ENCODE measurements at regions not wholly inside any gene's neighbourhood (a gene's known extent, or its start where the extent isn't known, plus 50 kb on each side); places are given as distances from the start of the nearest gene placed in this dataset.
A peak's percentile ranks its signal among the peaks of the same experiment; 100 is the strongest.
"Not testable (repeated sequence)": the region's sequence is repeated elsewhere in the genome, so short reads cannot be mapped to it uniquely, and the experiment has no call there.

GRCh38 chr5:32534041-32534440 lies 51.3 kb upstream of the SUB1 start:
- DNase-seq = no peak

DNA sequence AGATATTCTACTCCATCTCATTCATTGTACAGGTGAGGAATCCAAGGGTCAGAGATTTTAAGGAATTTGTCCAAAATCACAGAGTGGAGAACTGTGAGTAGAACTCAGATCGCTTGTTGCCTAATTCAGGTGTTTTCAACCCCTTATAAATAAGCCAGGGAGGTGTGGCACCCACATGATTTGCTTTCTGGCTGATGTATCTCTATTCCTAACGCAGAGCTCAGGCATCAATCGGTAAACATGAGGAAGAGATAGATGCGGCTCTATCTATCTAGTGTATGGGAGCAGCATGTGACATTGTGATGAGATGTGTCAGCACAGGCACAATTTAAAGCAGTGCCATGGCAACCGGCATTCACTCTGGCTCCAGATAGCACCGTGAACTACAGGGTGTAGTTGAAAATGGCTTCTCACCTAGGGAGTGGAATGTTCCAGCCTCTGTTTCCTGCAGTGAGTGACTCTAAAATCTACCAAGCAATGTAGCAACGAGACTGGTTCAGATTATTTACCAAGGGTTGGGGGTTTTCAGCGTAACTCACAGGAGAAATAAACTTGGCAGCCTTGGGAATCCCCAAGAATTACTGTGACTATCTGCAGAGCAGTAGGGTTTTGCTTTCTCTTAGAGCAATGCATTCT lies 53.4 kb upstream of the SUB1 start:
- DNase-seq = peak; percentile 58

DNA sequence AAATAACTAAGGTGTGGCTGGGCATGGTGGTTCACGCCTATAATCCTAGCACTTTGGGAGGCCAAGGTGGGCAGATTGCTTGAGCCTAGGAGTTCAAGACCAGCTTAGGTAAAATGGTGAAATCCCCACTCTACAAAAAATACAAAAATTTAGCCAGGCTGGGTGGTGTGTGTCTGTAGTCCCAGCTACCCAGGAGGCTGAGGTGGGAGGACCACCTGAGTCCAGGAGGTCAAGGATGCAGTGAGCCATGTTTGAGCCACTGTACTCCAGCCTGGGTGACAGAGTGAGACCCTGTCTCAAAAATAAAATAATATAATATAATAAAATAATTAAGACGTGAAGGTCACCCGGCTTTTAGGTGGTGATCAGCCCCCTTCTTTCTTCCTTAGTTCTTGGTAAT lies 58.0 kb upstream of the SUB1 start:
- not testable (repeated sequence) for DNase-seq

- DNase-seq = no peak
Measured at GRCh38 chr5:32526810-32527209, 58.5 kb upstream of the SUB1 start.

DNA sequence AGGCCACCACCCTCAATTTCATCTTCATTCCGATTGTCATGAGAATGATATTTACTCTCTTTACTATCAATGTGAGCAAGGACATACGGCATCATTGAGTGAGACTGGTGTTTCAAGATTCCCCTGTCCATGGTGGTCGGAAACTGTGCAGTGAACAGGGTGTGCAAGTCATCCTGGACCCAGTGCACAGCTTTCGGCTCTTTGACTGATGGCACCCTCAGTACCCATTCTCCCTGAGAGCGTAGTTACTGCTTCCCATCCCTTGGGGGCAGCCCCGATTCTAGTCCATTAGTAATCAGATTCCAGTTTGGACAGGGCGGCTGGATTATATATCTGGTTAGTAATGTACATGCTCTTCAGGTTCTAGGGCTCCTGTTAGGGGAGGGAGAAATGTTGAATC lies 61.7 kb upstream of the SUB1 start:
- no peak for DNase-seq

GRCh38 chr5:32522429-32523143 lies 62.8 kb upstream of the SUB1 start:
- DNase-seq = no peak

GRCh38 chr5:32521481-32521880 lies 63.9 kb upstream of the SUB1 start:
- no peak for DNase-seq

- DNase-seq = no peak
Measured at GRCh38 chr5:32520972-32521371, 64.4 kb upstream of the SUB1 start.

DNA sequence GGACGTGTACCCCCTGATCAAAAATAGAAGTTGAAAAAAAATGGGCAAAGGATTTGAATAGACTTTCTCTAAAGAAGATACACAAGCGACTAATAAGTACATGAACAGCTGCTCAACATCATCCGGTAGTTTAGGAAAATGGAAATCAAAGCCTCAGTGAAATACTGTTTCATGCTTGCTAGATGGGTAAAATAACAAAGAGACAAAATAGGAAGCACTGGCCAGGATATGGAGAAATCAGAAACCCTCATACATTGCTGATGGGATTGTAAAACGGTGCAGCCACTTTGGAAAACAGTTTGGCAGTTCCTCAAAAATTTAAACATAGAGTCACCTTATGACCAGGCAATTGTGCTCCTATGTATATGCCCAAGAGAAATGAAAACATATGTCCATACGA lies 65.0 kb upstream of the SUB1 start:
- no peak for DNase-seq

GRCh38 chr5:32519508-32519907 lies 65.8 kb upstream of the SUB1 start:
- no peak for DNase-seq

GRCh38 chr5:32514806-32515205 lies 70.3 kb upstream of the ZFR start:
- no peak for DNase-seq

- DNase-seq = no peak
Measured at GRCh38 chr5:32512926-32513325, 68.4 kb upstream of the ZFR start.

DNA sequence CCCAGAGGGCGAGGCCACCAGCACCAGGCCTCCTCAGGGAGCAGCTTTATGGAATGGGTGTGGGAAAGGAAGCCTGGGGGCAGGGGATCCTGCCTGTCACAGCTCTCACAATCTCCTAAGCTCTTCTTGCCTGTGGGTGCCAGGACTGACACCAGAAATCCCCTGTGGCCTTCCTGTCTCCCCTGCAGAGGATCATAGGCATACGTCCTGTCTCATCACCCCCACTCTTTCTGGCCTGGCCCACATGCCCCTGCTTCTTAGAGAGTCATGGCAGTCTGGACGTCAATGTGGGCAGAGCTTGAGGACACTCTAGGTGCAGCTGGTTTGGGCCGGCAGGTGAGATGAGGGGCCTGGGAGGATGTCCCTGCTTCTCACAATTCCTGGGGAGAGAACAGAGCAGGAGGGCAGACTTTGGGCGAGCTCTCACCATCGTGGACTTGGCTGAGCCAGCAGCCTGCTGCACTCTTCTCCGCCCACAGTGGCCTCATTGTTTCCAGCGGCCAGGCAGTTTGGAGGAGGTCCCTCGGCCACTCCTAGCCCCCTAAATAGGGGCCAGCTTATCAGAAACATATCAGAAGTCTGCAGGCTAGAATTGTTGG lies 67.3 kb upstream of the ZFR start:
- DNase-seq = no peak

GRCh38 chr5:32510860-32511259 lies 66.3 kb upstream of the ZFR start:
- DNase-seq = no peak

DNA sequence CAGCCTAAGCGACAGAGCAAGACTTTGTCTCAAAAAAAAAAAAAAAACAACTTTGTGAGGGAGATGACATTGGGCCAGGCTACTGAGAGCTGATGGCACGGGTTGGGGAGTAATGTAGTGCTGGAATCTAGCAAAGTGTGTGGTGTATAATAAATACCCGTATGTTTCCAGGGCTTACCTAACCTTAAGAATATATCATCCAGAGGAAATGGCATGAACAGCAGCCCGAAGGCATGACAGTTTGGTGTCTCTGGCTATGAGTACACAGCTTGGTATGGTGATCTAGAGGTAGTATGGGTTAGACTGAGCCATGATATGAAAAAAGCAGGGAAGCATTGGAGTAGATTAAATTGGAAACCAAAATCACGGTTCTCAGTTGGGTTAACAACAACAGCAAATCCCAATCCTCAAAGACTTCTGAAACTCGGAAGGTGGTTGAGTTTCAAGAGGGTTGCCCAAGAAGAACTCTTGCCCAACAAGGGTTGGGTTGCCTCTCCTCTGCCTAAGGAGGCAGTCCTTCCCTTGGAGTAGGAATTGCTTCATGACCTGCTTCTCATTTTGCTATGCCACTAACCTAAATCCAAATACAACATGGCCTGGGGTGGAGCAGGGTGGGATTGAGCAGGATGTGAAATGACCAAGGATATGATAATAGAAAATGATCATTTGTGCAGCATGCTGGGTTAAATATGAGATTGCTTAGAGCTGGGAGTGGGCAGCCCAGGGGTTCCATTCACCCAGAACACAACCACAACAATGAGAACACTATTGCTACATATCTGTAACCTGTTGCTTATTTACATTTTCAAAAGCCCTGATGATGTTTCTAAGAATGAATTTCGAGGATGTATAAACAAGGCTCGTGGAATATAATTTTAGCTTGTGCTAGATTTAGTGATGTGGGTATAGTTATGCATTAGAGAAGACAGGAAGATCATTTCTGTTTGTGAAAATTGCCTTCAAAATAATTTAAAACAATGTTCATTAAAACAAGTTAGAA lies 64.6 kb upstream of the ZFR start:
- no peak for DNase-seq

GRCh38 chr5:32507738-32508434 lies 63.3 kb upstream of the ZFR start:
- no peak for DNase-seq

DNA sequence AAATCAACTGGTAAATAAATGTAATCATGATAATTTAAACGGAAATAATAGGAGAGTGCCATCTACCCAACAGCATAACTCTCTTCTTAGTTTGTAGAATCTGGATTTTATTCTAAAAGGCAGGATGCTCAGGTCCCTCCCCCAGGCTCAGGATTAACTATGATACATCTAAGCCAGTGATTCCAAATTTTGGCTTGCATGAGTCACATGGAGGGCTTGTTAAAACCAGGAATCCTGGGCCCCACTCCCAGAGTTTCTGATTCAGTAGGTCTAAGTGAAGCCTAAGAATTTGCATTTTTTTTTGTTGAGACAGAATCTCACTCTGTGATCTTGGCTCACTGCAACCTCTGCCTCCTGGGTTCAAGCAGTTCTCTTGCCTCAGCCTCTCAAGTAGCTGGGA lies 62.3 kb upstream of the ZFR start:
- DNase-seq = no peak

DNA sequence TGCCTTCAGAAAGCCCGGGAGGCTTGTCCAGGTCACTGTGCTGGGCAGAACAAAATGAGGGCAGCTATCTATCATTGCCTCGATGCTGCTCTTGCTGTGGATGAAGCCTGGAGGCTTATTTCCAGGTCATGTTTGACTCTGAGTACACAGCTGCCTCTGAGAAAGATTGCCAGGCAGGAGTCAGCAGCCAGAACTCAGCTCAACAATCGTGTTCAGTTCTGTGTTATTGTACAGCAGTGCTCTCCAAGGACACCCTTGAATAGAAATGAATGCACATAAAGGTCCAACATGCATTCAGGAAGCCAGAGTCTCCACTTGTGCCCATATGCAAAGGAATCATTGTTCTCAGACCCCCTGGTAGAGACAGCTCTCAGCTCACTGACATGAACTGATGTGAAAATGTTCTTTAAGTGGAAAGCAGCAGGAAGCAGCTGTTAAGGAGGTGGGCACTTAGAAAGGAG lies 61.7 kb upstream of the ZFR start:
- DNase-seq = peak; percentile 79

DNA sequence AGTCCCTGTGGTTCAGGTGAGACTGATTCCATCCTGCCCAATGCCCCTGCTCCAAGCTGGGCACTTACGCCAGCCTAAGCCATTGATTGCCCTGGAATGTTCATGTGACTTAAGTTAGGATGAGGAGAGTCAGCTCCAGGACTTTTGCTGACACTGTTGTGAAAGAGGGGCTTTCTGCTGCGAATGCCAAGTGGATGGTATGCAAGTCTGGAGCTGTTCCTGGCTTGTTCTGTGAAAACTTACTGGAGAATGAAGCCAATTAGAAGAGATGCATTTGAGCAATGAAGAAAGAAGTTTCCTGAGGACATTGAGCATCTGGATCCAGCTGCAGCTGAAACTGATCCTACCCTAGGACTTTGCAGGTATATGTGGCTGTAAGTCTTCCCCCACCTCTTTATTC lies 61.2 kb upstream of the ZFR start:
- DNase-seq = no peak

DNA sequence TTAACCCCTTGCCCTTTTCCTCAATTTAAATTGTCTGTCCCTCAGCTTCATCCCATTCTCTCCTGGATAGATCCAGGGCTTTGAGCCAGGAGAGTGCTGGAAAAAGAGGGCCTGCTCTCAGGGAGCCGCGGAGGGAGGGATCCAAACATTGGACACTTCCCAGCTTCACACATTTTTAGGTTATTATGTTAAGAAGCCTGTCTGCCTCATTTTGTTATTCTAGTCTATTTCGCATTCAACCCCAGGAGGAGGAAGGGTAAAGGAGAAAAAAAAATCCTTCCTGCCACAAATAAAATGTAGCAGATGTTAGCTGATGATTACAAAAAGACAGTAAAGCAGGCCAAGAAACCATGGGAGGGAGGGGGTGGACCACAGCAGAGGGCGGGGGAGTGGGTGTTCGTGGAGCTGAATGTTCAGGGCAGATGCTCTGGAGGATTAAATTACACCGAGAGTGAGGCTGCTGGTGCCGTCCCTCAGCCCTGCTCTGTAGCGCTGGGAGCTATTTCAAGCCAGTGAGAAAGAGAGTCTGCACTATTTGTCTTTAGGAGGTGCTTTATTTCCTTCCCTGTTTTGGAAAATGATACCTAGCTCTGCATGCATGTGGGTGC lies 60.6 kb upstream of the ZFR start:
- peak; percentile 91 for DNase-seq

DNA sequence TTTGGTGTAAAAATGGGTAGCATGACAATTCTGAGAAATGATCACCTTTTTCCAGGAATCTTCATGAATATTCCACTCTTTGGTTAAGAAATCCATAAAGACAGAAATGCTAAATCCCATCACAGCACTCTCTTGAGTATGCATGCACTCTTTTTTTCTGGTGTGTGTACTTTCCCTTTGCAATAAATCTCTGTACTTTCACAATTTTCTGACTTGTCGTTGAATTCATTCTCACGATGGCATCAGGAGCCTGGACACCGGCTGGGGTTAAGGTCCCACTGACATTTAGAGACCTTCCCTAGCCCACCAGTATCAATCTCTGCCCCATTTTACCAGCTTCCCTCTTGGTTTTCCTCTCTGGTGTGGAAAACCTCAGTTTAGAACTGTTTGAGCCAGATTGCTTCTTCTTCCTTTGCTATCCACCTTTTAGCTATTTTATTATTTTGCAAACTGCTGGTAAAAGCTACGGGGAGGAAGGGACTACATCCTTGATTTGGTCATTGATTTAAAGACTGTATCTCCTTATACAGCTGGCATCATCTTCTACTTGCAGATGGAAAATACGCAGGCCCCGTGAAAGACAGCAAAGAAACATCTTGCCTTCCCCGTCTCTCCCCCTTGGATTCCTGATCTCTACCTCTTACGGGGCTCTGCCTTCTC lies 59.9 kb upstream of the ZFR start:
- DNase-seq = no peak

- DNase-seq = no peak
Measured at GRCh38 chr5:32503261-32503660, 58.7 kb upstream of the ZFR start.
